ENCODE measurements at regions not wholly inside any gene's neighbourhood (a gene's known extent, or its start where the extent isn't known, plus 50 kb on each side); places are given as distances from the start of the nearest gene placed in this dataset.

- H4K20me1 ChIP-seq (ENCODE audit: insufficient read depth) = no peaks in the 10 kb centered on the region
- ChIA-PET POLR2A (no interaction called here), CTCF (no interaction called here)
- no peaks in the 10 kb centered on the region for H3K9me2 ChIP-seq
- peaks cover 0 to 2% of the 10 kb centered on the region in 2 experiments; a peak in 2 of 4 replicates for H3K4me1 ChIP-seq (ENCODE audit: control insufficient read depth in 1 of 2, insufficient read depth in 2 of 2, low read depth in 1 of 2, low read length in 1 of 2)
- no peak for TF ChIP-seq NFIC (IDR thresholded peaks at IDR 0.05; ENCODE audit: borderline replicate concordance)
- TF ChIP-seq RAD21 (IDR thresholded peaks at IDR 0.05; ENCODE audit: low read length) = no peak
- TF ChIP-seq SMC3 (IDR thresholded peaks at IDR 0.05; ENCODE audit: low read depth, low read length) = no peak
- TF ChIP-seq SIN3A (IDR thresholded peaks at IDR 0.05; ENCODE audit: borderline replicate concordance, low read depth, low read length) = no peak
- no peak for TF ChIP-seq ZBTB33 (IDR thresholded peaks at IDR 0.05; ENCODE audit: borderline replicate concordance, low read depth)
- no peak for TF ChIP-seq YY1 (IDR thresholded peaks at IDR 0.05; ENCODE audit: low read depth)
- TF ChIP-seq TCF12 (IDR thresholded peaks at IDR 0.05) = no peak
- no peak for TF ChIP-seq GABPA (IDR thresholded peaks at IDR 0.05; ENCODE audit: low read depth)
- TF ChIP-seq USF1 (IDR thresholded peaks at IDR 0.05; ENCODE audit: borderline replicate concordance, low read depth) = no peak
- TF ChIP-seq MEF2A (IDR thresholded peaks at IDR 0.05; ENCODE audit: borderline replicate concordance, low read depth) = no peak
- TF ChIP-seq USF2 (IDR thresholded peaks at IDR 0.05; ENCODE audit: borderline replicate concordance, low read depth, low read length) = no peak
- no peak for TF ChIP-seq FOSL2 (IDR thresholded peaks at IDR 0.05; ENCODE audit: borderline replicate concordance, low read depth)
- no peak for TF ChIP-seq MAX (IDR thresholded peaks at IDR 0.05; ENCODE audit: low read depth)
- no peak for TF ChIP-seq NRF1 (IDR thresholded peaks at IDR 0.05; ENCODE audit: low read depth, low read length)
- no peaks in the 10 kb centered on the region for H3K79me2 ChIP-seq (ENCODE audit: insufficient read depth)
- no peaks in the 10 kb centered on the region for H3K27me3 ChIP-seq (ENCODE audit: insufficient read depth)
- DNase-seq = no peak
- no peak overlapping the region for H3K27ac ChIP-seq (ENCODE audit: low read depth in 2 of 2, low read length in 1 of 2)
- no peak overlapping the region for H3K4me3 ChIP-seq (ENCODE audit: low read depth in 2 of 2, low read length in 1 of 2)
- no peaks in the 10 kb centered on the region for H3K36me3 ChIP-seq (replicated peaks in 1 of 2; ENCODE audit: control insufficient read depth in 1 of 2, insufficient read depth in 2 of 2, low read length in 1 of 2)
- no peak overlapping the region for H3K9ac ChIP-seq
- H3F3A ChIP-seq (replicated peaks; ENCODE audit: insufficient read depth) = no peaks in the 10 kb centered on the region
- no peaks in the 10 kb centered on the region for H3K9me3 ChIP-seq
- H3K4me2 ChIP-seq = no peak overlapping the region
- no peak overlapping the region for H2AFZ ChIP-seq (ENCODE audit: low read depth)
- WGBS (ENCODE audit: low lambda C conversion rate) = 72% methylated on average over 2 of the region's 2 CpGs
Measured at GRCh38 chr3:174614036-174614435, 245.1 kb upstream of the NAALADL2 start.

- DNase-seq = no peak
- H3K4me2 ChIP-seq = no peak overlapping the region
- 94% methylated on average over 1 of the region's 1 CpG for WGBS (ENCODE audit: low lambda C conversion rate)
- no peaks in the 10 kb centered on the region for H3K36me3 ChIP-seq (replicated peaks in 1 of 2; ENCODE audit: control insufficient read depth in 1 of 2, insufficient read depth in 2 of 2, low read length in 1 of 2)
- H3K79me2 ChIP-seq (ENCODE audit: insufficient read depth) = no peaks in the 10 kb centered on the region
- no peaks in the 10 kb centered on the region for H3K9me2 ChIP-seq
- no peak overlapping the region for H3K27ac ChIP-seq (ENCODE audit: low read depth in 2 of 2, low read length in 1 of 2)
- H3K4me1 ChIP-seq (ENCODE audit: control insufficient read depth in 1 of 2, insufficient read depth in 2 of 2, low read depth in 1 of 2, low read length in 1 of 2) = peaks cover 0 to 2% of the 10 kb centered on the region in 2 experiments; a peak in 1 of 4 replicates
- H3K9ac ChIP-seq = no peak overlapping the region
- ChIA-PET POLR2A (no interaction called here), CTCF (interaction anchor here (1.1 kb wide), 1 partner anchor 35 kb away, joined by 4 read pairs; no protein-coding TSS in a partner anchor)
- H3K9me3 ChIP-seq = no peaks in the 10 kb centered on the region
- no peaks in the 10 kb centered on the region for H3K27me3 ChIP-seq (ENCODE audit: insufficient read depth)
- no peak overlapping the region for H2AFZ ChIP-seq (ENCODE audit: low read depth)
- H3K4me3 ChIP-seq (ENCODE audit: low read depth in 2 of 2, low read length in 1 of 2) = no peak overlapping the region
- no peaks in the 10 kb centered on the region for H3F3A ChIP-seq (replicated peaks; ENCODE audit: insufficient read depth)
- no peaks in the 10 kb centered on the region for H4K20me1 ChIP-seq (ENCODE audit: insufficient read depth)
- TF ChIP-seq ELF1 (IDR thresholded peaks at IDR 0.05) = no peak
- no peak for TF ChIP-seq SMC3 (IDR thresholded peaks at IDR 0.05; ENCODE audit: low read depth, low read length)
- TF ChIP-seq FOXJ3 (CRISPR knock-in tag; IDR thresholded peaks at IDR 0.05) = no peak
- TF ChIP-seq USF2 (IDR thresholded peaks at IDR 0.05; ENCODE audit: borderline replicate concordance, low read depth, low read length) = no peak
- TF ChIP-seq FOSL2 (IDR thresholded peaks at IDR 0.05; ENCODE audit: borderline replicate concordance, low read depth) = no peak
- TF ChIP-seq GABPA (IDR thresholded peaks at IDR 0.05; ENCODE audit: low read depth) = no peak
- no peak for TF ChIP-seq NFIC (IDR thresholded peaks at IDR 0.05; ENCODE audit: borderline replicate concordance)
- TF ChIP-seq RCOR1 (IDR thresholded peaks at IDR 0.05; ENCODE audit: low read length) = no peak
- TF ChIP-seq REST (IDR thresholded peaks at IDR 0.05; ENCODE audit: low read depth, low read length) = no peak
Measured at GRCh38 chr3:174618368-174619080, 240.6 kb upstream of the NAALADL2 start.
